HG02884 (cell line): ENCODE measurements at regions not wholly inside any gene's neighbourhood (a gene's known extent, or its start where the extent isn't known, plus 50 kb on each side); places are given as distances from the start of the nearest gene placed in this dataset.

Experiments used
- ATAC-seq: cut with Tn5 transposase; IDR thresholded peaks from one replicate; pipeline ENCODE4 v1.9.1; 2021; ENCODE audit warnings: mild to moderate bottlenecking, moderate library complexity; ENCODE audit not compliant: unreplicated experiment

- ATAC-seq: no peak
Measured at GRCh38 chr14:61139006-61139599, 142.0 kb downstream of the TMEM30B start.

- no peak for ATAC-seq
Measured at GRCh38 chr14:61132894-61133293, 148.2 kb downstream of the TMEM30B start.

- no peak for ATAC-seq
Measured at GRCh38 chr14:61132336-61132735, 148.8 kb downstream of the TMEM30B start.

GRCh38 chr14:61130512-61131260 is 149.6 kb downstream of the SLC38A6 start:
- no peak for ATAC-seq

- ATAC-seq: no peak
Measured at GRCh38 chr14:61129168-61129745, 148.2 kb downstream of the SLC38A6 start.

GRCh38 chr14:61128382-61129167 is 147.5 kb downstream of the SLC38A6 start:
- ATAC-seq: no peak

- ATAC-seq: no peak
Measured at GRCh38 chr14:61126603-61127498, 145.8 kb downstream of the SLC38A6 start.

GRCh38 chr14:61125867-61126572 is 145.0 kb downstream of the SLC38A6 start:
- no peak for ATAC-seq

- no peak for ATAC-seq
Measured at GRCh38 chr14:61125041-61125866, 144.2 kb downstream of the SLC38A6 start.

- ATAC-seq: no peak
Measured at GRCh38 chr14:61122862-61123261, 141.8 kb downstream of the SLC38A6 start.

- no peak for ATAC-seq
Measured at GRCh38 chr14:61121355-61121787, 140.3 kb downstream of the SLC38A6 start.

GRCh38 chr14:61120576-61120975 is 139.5 kb downstream of the SLC38A6 start:
- ATAC-seq: no peak

GRCh38 chr14:61119006-61119405 is 138.0 kb downstream of the SLC38A6 start:
- ATAC-seq: no peak

GRCh38 chr14:61116369-61116768 is 135.3 kb downstream of the SLC38A6 start:
- ATAC-seq: no peak

- ATAC-seq: no peak
Measured at GRCh38 chr14:61113561-61114225, 132.6 kb downstream of the SLC38A6 start.

- ATAC-seq: no peak
Measured at GRCh38 chr14:61112506-61112905, 131.5 kb downstream of the SLC38A6 start.

GRCh38 chr14:61111731-61112130 is 130.7 kb downstream of the SLC38A6 start:
- no peak for ATAC-seq

GRCh38 chr14:61111209-61111665 is 130.2 kb downstream of the SLC38A6 start:
- ATAC-seq: no peak
